NCI-H526 (cell line): ENCODE measurements at regions not wholly inside any gene's neighbourhood (a gene's known extent, or its start where the extent isn't known, plus 50 kb on each side); places are given as distances from the start of the nearest gene placed in this dataset.

ENCODE experiments used
- DNase-seq, 2 experiments: peaks; one replicate each; lab custom pipeline; 2025; lab: John Stamatoyannopoulos, UW

GRCh38 chr9:21564175-21564574 is 82.1 kb upstream of the IFNE start:
- no peak for DNase-seq

GRCh38 chr9:21565155-21565554 is 83.0 kb upstream of the IFNE start:
- no peak for DNase-seq

DNA sequence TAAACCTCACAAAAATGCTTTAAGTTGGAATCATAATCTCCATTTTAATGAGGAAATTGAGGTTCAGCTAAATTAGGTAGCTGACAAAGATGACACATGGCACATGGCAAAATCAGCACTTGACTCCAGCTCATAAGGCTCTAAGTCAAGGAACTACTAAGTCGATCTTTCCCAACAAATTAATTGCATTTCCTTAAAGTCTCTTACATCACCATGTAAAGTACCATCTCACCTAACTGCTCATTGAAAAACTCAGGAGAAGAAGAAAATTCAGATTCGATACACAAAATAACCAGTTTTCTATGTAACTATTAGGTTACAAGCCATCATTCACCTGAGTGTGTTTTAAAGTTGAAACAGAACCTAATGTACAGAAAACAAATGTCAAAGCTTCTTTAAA is 85.8 kb upstream of the IFNE start:
- no peak for DNase-seq

DNA sequence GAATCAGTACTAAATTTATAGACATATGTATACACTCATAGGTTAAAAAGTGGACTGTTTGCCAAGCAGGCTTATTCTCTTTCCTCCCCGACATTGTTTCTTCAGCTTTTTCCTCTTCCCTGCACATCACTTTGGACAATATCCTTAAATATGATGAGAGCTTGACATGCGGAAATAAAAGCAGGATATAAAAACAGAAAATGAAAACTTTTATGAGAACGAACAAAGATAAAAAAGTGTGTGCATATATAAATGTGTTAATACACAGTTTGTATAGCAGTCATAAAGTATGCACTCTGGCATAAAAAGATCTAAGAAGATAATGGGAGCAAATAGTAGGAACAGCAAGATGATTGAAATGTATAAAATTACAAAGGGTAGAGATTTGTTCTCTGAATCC is 86.4 kb upstream of the IFNE start:
- no peak for DNase-seq

DNA sequence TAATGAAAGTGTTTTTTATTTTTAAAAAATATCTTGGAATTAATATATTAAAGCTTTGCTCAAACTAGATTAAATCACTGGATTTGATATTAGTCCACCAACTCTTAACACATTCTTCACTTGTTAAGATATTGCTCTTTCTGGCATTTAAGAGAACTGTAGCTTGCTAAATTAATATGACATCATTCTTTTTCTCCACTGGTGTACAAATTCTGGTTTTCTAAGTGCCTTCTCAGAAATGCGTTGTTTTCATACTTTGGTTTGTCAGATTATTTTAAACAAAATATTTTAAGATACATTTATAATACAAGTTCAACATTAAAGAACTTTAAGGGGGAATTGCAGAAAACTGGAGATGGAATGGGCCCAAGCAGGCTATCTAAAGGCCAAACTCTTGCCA is 87.6 kb upstream of the IFNE start:
- no peak for DNase-seq

- no peak for DNase-seq
These were observed 88.6 kb upstream of the IFNE start for GRCh38 chr9:21570643-21571275.

DNA sequence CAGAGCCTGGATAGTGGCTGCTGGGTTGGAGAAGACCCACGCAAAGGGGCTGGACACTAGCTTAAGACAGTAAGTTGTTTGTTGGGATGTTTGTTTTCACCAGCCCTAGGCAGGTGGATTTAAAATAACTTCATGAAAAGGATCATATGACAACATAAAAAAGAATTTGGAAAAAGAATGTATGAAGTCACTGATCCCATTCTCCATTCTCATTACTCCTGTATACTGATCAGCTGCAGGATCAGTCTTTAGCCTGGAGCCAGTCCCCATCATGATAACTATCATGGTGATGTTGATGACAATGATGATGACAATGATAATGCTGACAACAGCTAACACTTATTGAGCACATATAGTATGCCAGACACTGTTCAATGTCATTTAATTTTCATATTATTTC is 92.1 kb upstream of the IFNE start:
- no peak for DNase-seq

DNA sequence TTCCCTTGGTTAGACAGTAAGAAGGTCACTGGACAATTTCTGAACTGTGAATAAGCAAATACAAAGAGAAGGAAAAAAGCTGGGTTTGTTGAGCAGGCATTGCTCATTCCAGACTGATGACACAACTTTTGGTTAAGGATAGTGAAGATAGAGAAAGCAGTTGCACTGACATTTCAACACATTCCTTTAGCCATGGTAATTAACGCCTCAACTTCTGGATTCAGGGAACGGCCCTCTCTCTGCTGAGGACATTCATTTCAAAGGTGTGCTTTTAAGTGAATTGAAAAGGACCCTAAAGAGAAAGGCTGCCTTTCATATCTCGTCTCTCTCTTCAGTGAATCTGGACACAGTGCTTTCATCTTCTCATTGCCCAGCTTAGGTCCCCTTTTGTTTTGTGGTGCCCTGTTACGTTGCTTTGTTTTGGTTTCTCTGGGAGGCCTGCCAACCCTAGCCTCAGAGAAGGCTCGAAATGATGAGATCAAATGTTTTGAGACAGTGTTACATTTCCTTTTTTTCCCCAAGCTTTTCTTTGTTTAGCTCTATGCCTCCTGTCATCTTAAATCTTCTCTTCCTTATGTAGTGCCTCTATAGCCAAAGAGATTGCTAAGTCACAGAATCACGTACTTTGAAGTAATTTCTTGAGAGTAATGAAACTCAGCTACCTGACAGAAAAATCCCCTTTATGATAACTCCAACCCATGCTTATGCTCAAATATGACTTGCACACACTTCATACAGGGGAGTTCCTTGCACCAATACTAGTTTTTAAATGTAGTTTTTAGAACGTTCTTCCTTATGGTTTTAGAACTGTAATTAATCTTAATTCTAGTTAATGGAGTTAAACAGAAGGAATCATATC is 94.4 kb upstream of the IFNE start:
- DNase-seq, result no peak

GRCh38 chr9:21579247-21579671 is 97.1 kb upstream of the IFNE start:
- DNase-seq, result no peak

DNA sequence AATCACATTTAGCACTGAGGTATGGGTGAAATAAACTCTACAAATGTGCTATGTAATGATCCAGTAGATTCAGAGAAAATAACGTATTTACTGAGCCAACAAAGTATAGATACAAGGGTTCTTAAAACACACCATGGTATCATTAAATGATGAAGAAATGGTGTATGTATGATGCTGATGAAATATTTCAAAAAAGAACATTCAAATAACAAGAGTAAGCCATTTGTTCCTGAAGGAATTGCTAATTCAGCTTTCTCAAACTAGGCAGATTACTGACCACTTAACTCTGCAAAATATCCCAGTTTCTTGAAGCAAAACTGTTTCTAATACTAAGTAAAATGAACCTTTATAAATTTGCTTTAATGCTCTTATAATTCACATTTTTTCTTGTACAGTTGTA is 97.6 kb upstream of the IFNE start:
- DNase-seq, result no peak

DNA sequence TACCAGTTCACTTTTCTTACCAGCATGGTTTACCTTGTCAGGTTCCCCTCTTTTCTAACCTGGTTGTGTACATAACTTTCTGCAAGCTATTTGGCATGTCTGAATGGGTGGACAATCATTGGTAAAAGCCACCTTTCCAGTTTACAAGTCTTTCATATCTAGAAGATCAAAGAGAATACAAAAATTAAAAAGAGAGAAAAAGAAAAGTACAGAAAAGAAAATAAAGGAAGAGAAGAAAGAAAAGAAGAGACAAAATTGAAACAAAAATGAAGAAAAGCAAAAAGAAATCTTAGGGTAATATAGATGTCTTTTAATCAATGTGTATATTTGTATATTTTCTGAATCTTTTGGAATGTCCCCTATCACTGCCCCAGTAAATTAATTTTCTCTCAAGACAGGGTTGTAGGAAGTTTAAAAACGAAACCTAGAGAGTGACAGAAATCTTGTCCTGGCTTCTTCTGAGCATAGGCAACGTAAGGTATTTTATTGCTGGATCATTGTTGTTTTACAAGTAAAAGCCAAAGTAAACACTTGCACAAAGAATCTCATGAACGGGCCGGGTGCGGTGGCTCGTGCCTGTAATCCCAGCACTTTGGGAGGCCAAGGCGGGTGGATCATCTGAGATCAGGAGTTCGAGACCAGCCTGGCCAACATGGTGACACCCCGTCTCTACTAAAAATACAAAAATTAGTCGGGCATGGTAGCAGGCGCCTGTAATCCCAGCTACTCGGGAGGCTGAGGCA is 98.7 kb upstream of the IFNE start:
- DNase-seq, result no peak

DNA sequence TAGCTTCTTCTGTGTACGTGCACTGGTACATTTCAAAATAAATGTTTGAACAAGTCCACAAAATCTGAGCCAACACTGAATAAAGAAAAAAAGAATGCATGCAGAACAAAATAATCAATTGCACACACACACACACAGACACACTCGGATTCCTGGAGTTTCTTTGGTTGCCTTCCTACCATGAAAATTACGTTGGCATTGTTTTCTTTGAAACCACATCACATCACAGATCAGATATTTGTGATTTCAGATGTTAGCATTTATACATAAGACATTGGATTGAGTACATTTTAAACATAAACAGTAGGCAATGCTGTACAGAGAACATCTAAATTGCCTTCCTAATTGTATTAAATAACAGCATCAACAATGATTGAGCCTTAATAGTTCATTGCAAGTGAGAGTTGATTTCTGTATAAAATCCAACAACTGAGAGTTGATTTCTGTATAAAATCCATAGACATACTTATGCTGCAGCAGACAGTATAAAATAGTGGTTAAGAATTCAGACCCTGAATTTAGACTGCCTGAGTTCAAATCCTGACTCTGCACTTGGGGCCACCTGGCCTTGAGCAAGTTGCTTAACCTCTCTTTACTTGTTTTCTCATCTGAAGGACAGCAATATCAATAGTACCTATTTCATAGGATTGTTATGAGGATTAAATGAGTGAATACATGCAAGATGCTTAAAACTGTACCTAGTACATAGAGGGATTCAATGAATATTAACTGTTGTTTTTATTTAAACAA is 101.7 kb upstream of the IFNE start:
- DNase-seq, result no peak

DNA sequence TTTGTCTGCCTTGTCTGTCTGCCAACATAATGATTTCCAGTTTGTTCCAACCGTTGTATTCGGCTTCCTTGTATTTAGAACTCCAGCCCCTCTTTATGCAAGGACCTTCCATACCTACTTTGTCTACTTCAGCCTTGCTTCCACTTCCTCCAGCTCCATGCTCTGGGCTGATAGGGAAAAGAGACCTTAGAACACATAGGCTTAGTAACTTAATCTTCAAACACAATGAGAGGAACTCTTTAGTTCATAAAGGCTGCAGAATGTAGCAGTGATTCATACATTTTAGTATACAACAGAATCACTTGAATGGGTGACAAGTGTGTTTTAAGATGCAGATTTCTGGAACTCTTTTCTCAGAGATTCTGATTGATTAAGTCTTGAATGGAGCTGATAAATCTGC is 102.8 kb upstream of the IFNE start:
- no peak for DNase-seq

DNA sequence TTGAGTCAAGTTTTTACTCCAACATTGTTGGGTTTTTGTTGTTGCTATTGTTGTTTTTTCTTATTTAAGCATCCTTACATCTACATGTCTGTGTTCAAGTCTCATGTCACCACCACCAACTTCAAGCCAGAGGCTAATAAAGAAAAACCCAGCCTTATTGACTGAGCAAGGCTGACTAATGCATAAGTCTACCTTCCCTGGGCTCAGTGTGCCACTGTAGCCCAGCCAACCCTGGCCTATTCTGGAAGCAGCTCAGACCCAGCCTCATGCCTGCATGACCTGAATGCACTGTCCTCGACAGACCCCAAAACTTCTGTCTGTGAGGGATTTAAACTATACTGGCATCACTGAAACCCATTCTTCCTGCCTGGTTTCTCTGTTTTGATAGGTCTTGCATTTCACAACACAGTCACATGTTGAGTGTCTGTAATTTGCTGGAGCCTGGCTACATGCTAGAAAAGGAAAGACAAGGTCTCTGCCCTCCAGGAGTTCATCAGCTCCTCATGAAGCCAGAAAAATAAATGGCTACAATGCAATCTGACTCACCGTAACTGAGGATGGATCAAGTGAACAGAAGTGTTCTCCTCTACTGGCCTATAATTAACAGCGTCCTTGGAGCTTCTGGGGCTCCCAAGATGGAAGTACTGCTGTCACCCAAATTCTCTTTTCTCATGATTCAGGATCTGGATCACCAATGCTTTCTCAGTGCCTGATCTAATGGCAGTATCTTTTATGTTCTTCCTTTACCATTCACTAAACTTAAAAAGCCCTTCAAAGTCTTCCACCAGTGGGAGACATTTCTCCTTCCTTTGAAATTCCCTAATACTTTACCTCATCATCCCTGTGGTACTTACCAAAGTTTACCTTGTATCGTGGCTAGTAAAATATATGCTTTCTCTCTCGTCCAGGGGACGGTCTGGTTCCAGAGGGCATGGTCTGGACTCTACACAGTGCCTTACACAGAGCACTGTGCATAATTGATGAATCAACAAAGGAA is 103.9 kb upstream of the IFNE start:
- DNase-seq, result no peak

DNA sequence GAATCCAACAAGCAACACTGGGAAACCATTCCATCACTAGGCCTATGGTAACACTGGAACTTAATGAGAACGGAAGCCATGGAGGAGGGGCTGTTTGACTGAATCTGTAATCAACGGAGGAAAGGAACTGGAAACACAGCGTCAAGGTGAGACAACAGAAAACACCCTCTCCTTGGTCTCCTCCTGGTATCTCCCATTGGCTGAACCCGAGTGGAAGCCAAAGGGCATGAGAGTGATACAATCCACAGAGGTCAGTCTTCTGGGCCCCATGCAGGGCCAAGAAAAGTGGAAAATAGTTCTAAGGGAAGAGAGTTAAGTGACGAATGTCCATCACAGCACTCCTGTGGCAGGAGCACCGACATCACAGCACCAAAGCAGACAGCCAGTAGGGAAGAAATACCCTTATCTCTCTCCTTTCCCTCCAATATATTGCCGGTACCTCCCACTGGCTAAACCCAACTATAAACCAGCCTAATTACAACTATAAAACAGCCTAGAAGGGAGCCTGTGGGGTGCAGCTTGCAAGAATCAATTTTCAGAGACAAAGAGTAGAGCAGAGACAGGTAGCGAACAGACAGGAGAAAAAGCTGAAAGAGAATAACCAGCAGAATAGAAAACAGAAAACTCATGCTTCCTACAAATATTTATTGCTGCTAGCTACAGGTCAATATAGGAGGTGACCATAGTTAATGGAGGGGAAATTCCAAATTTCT is 107.4 kb upstream of the IFNE start:
- DNase-seq, result no peak

DNA sequence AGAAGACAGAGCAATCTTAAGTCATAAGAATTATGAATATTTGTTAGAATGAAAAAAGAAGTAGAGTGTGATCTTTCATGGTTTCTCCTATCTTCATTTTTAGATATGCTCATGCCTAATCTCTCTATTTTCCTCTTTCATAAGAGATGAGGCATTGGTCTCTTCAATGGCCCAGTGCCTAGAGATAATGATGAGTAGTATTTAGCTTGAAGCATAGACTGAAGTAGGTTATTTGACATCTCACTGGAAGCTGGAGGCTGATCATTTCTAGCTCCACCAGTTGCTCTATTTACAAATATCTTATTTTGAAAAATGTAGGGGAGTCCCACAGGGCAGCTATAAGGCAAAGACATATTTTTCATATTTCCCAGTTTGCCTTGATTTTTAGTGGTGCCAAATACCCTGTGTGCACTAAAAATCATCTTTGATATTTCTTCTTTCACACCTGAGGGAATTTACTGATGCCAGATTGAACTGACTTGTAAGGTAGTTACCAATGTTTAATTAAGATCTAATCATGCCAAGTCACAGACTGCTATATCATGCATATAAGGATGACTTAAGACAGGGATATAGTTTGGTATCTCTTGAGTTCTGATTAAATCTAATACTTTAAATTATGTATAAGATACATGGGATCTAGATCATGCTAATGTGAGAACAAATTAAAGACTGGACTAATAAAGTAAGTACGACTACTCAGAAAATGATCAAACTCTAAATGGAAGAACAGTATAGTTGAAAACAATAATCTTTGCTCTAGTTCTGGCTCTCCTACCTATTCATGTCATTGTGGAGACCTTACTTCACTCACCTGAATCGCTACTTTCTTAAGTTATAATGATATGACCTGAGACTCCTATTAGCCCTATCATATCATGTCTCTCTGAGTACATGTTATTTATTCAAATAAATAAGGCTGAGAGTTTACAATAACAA is 108.2 kb upstream of the IFNE start:
- DNase-seq, result no peak

GRCh38 chr9:21591221-21592062 is 109.3 kb upstream of the IFNE start:
- DNase-seq, result no peak

- DNase-seq, result no peak
These were observed 109.9 kb upstream of the IFNE start for GRCh38 chr9:21592063-21592338.

DNA sequence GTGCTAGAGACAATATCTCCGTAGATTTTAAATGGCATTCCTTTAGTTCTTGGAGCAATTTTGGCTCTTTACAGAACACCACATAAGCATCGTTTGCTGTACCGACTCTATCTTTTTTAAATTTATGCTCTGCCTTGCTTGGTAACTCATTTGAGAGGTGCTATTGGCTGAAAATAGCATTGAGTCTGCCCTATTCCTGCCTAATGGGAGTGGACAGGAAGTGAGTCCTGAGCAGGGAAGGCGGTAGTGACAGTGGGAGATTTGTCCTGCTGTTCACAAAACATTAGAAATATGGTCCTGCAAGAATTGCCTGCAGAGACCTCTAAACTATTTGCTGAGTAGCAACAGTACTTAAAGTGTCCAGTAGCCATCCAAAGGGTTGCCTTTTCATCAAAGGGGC is 115.2 kb upstream of the IFNE start:
- DNase-seq, result no peak
